HEK293 (cell line): ENCODE measurements at regions not wholly inside any gene's neighbourhood (a gene's known extent, or its start where the extent isn't known, plus 50 kb on each side); places are given as distances from the start of the nearest gene placed in this dataset.

Experiments
- CTCF ChIA-PET: fragments of 350-600 bp; formaldehyde crosslinking; extraction: SDS; loops from one replicate; lab custom pipeline; 2021; ENCODE audit warnings: antibody characterized with exemption; lab: Yijun Ruan, JAX
- POLR2A ChIA-PET: fragments of 300-600 bp; formaldehyde crosslinking; extraction: SDS; loops from one replicate; lab custom pipeline; 2020; ENCODE audit warnings: antibody characterized with exemption, inconsistent platforms; lab: Yijun Ruan, JAX
- H3K27ac ChIP-seq: fragments of 200-500 bp; sonication (Bioruptor generic); 2 replicates; pipeline ENCODE4 v1.5.1; 2014; ENCODE audit warnings: low read depth, low read length, control low read depth, inconsistent platforms; ENCODE audit errors: extremely low read depth
- H3K36me3 ChIP-seq, 2 experiments: fragments of 200-500 bp in 1 of 2; sonication (Bioruptor generic) in 1 of 2; 1 replicate in 1 of 2; 2 replicates in 1 of 2; pipeline ENCODE4 v1.5.1; 2014 to 2017; ENCODE audit warnings: inconsistent platforms in 2 of 2, low read length in 2 of 2; ENCODE audit not compliant: control insufficient read depth in 2 of 2, insufficient read depth in 1 of 2
- H3K4me1 ChIP-seq: fragments of 200-500 bp; sonication (Bioruptor generic); 2 replicates; pipeline ENCODE4 v1.5.1; 2014; ENCODE audit warnings: mild to moderate bottlenecking, low read length, inconsistent platforms; ENCODE audit not compliant: control insufficient read depth, insufficient read depth
- H3K4me3 ChIP-seq: 2 replicates; pipeline ENCODE4 v1.5.1; 2011; ENCODE audit warnings: low read depth, mild to moderate bottlenecking, control low read depth, low read length, moderate library complexity
- H3K9me3 ChIP-seq: fragments of 200-500 bp; sonication (Bioruptor generic); 2 replicates; pipeline ENCODE4 v1.5.1; 2014; ENCODE audit warnings: low read depth, low read length, inconsistent platforms; ENCODE audit not compliant: control insufficient read depth, insufficient read depth
- GLI2 ChIP-seq: fragments of 450-650 bp; formaldehyde crosslinking; IDR thresholded peaks from 2 replicates; pipeline ENCODE4; 2017; ENCODE audit warnings: missing biosample characterization, missing genetic modification characterization, low read depth, borderline replicate concordance
- HOXC10 ChIP-seq: sonication (generic); formaldehyde crosslinking; IDR thresholded peaks from 2 replicates; pipeline ENCODE4 v1.8.1; 2023; ENCODE audit warnings: mild to moderate bottlenecking, missing genetic modification reagents
- KLF17 ChIP-seq: fragments of 450-650 bp; formaldehyde crosslinking; IDR thresholded peaks from 2 replicates; pipeline ENCODE4 v1.5.1; 2016; ENCODE audit warnings: missing biosample characterization, missing genetic modification characterization
- KLF8 ChIP-seq: fragments of 450-650 bp; formaldehyde crosslinking; IDR thresholded peaks from 2 replicates; pipeline ENCODE4 v1.5.1; 2016; ENCODE audit warnings: missing biosample characterization, missing genetic modification characterization
- MZF1 ChIP-seq: fragments of 450-650 bp; formaldehyde crosslinking; IDR thresholded peaks from 2 replicates; pipeline ENCODE4 v1.5.1; 2017; ENCODE audit warnings: missing biosample characterization, missing genetic modification characterization, borderline replicate concordance
- SETDB1 ChIP-seq: IDR thresholded peaks from one replicate; pipeline ENCODE4 v1.6.1; 2017; ENCODE audit warnings: mild to moderate bottlenecking, low read length, moderate library complexity, mixed read lengths; ENCODE audit not compliant: insufficient read length
- ZBTB20 ChIP-seq: fragments of 450-650 bp; formaldehyde crosslinking; IDR thresholded peaks from 2 replicates; pipeline ENCODE4 v1.5.1; 2016; ENCODE audit warnings: missing biosample characterization, missing genetic modification characterization
- ZNF155 ChIP-seq: fragments of 450-650 bp; formaldehyde crosslinking; IDR thresholded peaks from 2 replicates; pipeline ENCODE4 v1.5.1; 2016; ENCODE audit warnings: missing biosample characterization, missing genetic modification characterization
- ZNF223 ChIP-seq: fragments of 450-650 bp; formaldehyde crosslinking; IDR thresholded peaks from 2 replicates; pipeline ENCODE4 v1.5.1; 2016; ENCODE audit warnings: missing biosample characterization, missing genetic modification characterization
- ZNF350 ChIP-seq: fragments of 450-650 bp; formaldehyde crosslinking; IDR thresholded peaks from 2 replicates; pipeline ENCODE4 v1.5.0; 2017; ENCODE audit warnings: missing biosample characterization, mild to moderate bottlenecking, missing genetic modification characterization
- ZNF362 ChIP-seq: fragments of 450-650 bp; formaldehyde crosslinking; IDR thresholded peaks from 2 replicates; pipeline ENCODE4 v1.5.1; 2016; ENCODE audit warnings: missing biosample characterization, missing genetic modification characterization
- ZNF366 ChIP-seq: fragments of 450-650 bp; formaldehyde crosslinking; conservative IDR thresholded peaks from 2 replicates; pipeline ENCODE4 v1.5.1; 2016; ENCODE audit warnings: missing biosample characterization, missing genetic modification characterization
- ZNF426 ChIP-seq: fragments of 450-650 bp; formaldehyde crosslinking; IDR thresholded peaks from 2 replicates; pipeline ENCODE4 v1.5.1; 2017; ENCODE audit warnings: missing biosample characterization, missing genetic modification characterization, mild to moderate bottlenecking, inconsistent platforms, moderate library complexity
- ZNF473 ChIP-seq: fragments of 450-650 bp; formaldehyde crosslinking; IDR thresholded peaks from 2 replicates; pipeline ENCODE4 v1.5.1; 2017; ENCODE audit warnings: missing biosample characterization, missing genetic modification characterization
- ZNF510 ChIP-seq: fragments of 450-650 bp; formaldehyde crosslinking; IDR thresholded peaks from 2 replicates; pipeline ENCODE4 v1.5.1; 2018; ENCODE audit warnings: mild to moderate bottlenecking, missing genetic modification characterization, missing biosample characterization; ENCODE audit not compliant: insufficient replicate concordance
- ZNF514 ChIP-seq: fragments of 450-650 bp; formaldehyde crosslinking; IDR thresholded peaks from 2 replicates; pipeline ENCODE4 v1.5.1; 2016; ENCODE audit warnings: missing biosample characterization, missing genetic modification characterization
- ZNF561 ChIP-seq: fragments of 450-650 bp; IDR thresholded peaks from 2 replicates; pipeline ENCODE4 v1.5.1; 2018; ENCODE audit warnings: missing biosample characterization, missing genetic modification characterization, borderline replicate concordance
- ZNF654 ChIP-seq: fragments of 450-650 bp; formaldehyde crosslinking; IDR thresholded peaks from 2 replicates; pipeline ENCODE4 v1.5.1; 2016; ENCODE audit warnings: low read depth, missing biosample characterization, missing genetic modification characterization
- ZNF747 ChIP-seq: fragments of 450-650 bp; formaldehyde crosslinking; IDR thresholded peaks from 2 replicates; pipeline ENCODE4 v1.5.1; 2016; ENCODE audit warnings: missing biosample characterization, missing genetic modification characterization
- ZSCAN30 ChIP-seq: fragments of 450-650 bp; IDR thresholded peaks from 2 replicates; pipeline ENCODE4 v1.5.1; 2018; ENCODE audit warnings: missing biosample characterization, mild to moderate bottlenecking, missing genetic modification characterization, moderate library complexity
- TF ChIP-seq, protein P1 (sequence below): fragments of 450-650 bp; formaldehyde crosslinking; IDR thresholded peaks from 2 replicates; pipeline ENCODE4 v1.5.1; 2016; ENCODE audit warnings: missing biosample characterization, missing genetic modification characterization
- TF ChIP-seq, protein P2 (sequence below): fragments of 450-650 bp; formaldehyde crosslinking; IDR thresholded peaks from 2 replicates; pipeline ENCODE4 v1.5.1; 2016; ENCODE audit warnings: missing biosample characterization, missing genetic modification characterization
- TF ChIP-seq, protein P3 (sequence below): fragments of 450-650 bp; formaldehyde crosslinking; IDR thresholded peaks from 2 replicates; pipeline ENCODE4 v1.5.1; 2017; ENCODE audit warnings: missing biosample characterization, missing genetic modification characterization

DNA sequence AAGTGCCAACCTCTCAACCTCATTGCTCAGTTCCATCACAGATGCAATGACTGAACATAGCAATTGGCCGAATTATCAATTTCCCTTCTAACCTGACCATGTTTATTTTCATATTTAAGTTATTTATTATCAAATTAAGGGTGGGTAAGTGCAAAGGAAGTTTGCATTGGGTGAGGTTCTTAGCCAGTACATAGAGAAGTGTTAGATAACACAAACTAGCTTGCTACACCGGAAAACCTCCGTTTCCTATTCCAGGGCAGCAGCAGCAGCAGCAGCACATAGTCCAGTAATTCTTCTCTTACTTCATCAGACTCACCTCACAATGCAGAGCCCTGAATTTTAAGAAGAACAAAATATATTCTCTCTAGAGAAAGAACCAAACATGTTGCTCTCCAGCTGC lies 200.5 kb upstream of the OR4E1 start (continued):
- TF ChIP-seq ZNF514 (tag by site-specific recombination) (no peak), ZNF510 (tag by site-specific recombination) (no peak), ZNF426 (tag by site-specific recombination) (no peak)
- TF ChIP-seq, all 188 proteins: peak for 0

DNA sequence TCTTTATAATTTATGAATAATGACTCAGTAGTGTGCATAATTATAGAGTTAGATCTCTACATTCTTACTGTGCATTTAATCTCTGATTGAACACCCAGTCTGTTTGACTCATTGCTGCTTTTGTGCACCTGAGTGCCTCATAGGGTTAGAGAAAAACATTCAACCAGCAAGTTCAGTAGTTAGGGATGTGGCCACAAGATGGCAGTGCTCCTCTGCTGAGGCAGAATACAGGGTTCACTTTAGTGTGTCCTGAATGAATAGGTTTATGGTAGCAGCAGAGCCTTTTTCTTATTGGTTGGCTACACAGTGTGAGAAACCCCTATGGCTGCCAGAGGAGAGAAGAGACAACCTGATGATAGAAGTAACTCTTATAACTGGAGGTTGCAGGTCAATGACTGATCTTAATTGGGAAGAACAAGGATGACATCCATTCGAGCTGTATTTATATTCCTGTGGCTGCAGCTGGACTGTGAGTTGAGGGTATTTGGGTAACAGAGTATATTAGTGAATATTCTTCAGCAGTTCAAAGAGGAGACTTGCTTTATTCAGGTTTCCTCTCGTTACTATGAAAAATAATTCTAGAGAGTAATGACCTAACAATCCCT lies 194.9 kb upstream of the OR4E1 start:
- Histone ChIP-seq H3K4me1 (no peaks in the 10 kb centered on the region), H3K9me3 (no peaks in the 10 kb centered on the region), H3K4me3 (no peak overlapping the region), H3K36me3 (no peaks in the 10 kb centered on the region), H3K27ac (no peak overlapping the region)
- ChIA-PET CTCF (interaction anchor here (0.6 to 1.7 kb wide), 15 partner anchors 7 to 156 kb away, joined by 3 to 10 read pairs (median 4); no protein-coding TSS in a partner anchor), POLR2A (no interaction called here)
- TF ChIP-seq KLF8 (no peak), GLI2 (tag by site-specific recombination) (no peak), ZNF366 (tag by site-specific recombination) (no peak), ZNF473 (no peak), ZNF561 (no peak), KLF17 (tag by site-specific recombination) (no peak), SETDB1 (no peak), ZNF362 (tag by site-specific recombination) (no peak), ZNF654 (tag by site-specific recombination) (peak; percentile 40), ZBTB20 (tag by site-specific recombination) (peak; percentile 40; the same call in 1 of the 2 replicates), HOXC10 (CRISPR knock-in tag) (no peak), ZNF350 (tag by site-specific recombination) (no peak), ZNF747 (tag by site-specific recombination) (no peak), ZNF223 (tag by site-specific recombination) (no peak), ZNF155 (tag by site-specific recombination) (no peak), ZSCAN30 (tag by site-specific recombination) (no peak), MZF1 (tag by site-specific recombination) (no peak)
- TF ChIP-seq, protein P1, sequence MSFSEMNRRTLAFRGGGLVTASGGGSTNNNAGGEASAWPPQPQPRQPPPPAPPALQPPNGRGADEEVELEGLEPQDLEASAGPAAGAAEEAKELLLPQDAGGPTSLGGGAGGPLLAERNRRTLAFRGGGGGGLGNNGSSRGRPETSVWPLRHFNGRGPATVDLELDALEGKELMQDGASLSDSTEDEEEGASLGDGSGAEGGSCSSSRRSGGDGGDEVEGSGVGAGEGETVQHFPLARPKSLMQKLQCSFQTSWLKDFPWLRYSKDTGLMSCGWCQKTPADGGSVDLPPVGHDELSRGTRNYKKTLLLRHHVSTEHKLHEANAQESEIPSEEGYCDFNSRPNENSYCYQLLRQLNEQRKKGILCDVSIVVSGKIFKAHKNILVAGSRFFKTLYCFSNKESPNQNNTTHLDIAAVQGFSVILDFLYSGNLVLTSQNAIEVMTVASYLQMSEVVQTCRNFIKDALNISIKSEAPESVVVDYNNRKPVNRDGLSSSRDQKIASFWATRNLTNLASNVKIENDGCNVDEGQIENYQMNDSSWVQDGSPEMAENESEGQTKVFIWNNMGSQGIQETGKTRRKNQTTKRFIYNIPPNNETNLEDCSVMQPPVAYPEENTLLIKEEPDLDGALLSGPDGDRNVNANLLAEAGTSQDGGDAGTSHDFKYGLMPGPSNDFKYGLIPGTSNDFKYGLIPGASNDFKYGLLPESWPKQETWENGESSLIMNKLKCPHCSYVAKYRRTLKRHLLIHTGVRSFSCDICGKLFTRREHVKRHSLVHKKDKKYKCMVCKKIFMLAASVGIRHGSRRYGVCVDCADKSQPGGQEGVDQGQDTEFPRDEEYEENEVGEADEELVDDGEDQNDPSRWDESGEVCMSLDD: no peak
- TF ChIP-seq, protein P2, sequence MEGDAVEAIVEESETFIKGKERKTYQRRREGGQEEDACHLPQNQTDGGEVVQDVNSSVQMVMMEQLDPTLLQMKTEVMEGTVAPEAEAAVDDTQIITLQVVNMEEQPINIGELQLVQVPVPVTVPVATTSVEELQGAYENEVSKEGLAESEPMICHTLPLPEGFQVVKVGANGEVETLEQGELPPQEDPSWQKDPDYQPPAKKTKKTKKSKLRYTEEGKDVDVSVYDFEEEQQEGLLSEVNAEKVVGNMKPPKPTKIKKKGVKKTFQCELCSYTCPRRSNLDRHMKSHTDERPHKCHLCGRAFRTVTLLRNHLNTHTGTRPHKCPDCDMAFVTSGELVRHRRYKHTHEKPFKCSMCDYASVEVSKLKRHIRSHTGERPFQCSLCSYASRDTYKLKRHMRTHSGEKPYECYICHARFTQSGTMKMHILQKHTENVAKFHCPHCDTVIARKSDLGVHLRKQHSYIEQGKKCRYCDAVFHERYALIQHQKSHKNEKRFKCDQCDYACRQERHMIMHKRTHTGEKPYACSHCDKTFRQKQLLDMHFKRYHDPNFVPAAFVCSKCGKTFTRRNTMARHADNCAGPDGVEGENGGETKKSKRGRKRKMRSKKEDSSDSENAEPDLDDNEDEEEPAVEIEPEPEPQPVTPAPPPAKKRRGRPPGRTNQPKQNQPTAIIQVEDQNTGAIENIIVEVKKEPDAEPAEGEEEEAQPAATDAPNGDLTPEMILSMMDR (tag by site-specific recombination): peak; percentile 37; the same call in 1 of the 2 replicates
- TF ChIP-seq, protein P3, sequence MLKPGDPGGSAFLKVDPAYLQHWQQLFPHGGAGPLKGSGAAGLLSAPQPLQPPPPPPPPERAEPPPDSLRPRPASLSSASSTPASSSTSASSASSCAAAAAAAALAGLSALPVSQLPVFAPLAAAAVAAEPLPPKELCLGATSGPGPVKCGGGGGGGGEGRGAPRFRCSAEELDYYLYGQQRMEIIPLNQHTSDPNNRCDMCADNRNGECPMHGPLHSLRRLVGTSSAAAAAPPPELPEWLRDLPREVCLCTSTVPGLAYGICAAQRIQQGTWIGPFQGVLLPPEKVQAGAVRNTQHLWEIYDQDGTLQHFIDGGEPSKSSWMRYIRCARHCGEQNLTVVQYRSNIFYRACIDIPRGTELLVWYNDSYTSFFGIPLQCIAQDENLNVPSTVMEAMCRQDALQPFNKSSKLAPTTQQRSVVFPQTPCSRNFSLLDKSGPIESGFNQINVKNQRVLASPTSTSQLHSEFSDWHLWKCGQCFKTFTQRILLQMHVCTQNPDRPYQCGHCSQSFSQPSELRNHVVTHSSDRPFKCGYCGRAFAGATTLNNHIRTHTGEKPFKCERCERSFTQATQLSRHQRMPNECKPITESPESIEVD (tag by site-specific recombination): no peak
